HCT116 (cell line): ENCODE measurements at regions not wholly inside any gene's neighbourhood (a gene's known extent, or its start where the extent isn't known, plus 50 kb on each side); places are given as distances from the start of the nearest gene placed in this dataset.

Experiments
- ATAC-seq: fragments of 200-7000 bp; cut with Tn5 transposase; 2 replicates; pipeline ENCODE4 v1.9.1; 2020; ENCODE audit warnings: mild to moderate bottlenecking, moderate library complexity
- BruUV-seq: library from RNA; stranded (reverse); fragments of 400-500 nt; replicated peaks from 2 replicates; lab custom pipeline; 2021; lab: Mats Ljungman, UMichigan
- CTCF ChIA-PET: fragments of 300-600 bp; sonication (Branson Sonifier 250); formaldehyde crosslinking; loops from one replicate; lab custom pipeline; 2021; ENCODE audit warnings: antibody characterized with exemption; lab: Charles Lee
- POLR2A ChIA-PET: fragments of 300-600, 350-600 bp; sonication (Branson Sonifier 250); formaldehyde crosslinking; loops from one replicate; lab custom pipeline; 2021; ENCODE audit warnings: antibody characterized with exemption; lab: Charles Lee
- RAD21 ChIA-PET, 2 experiments: fragments of 300-600 bp; sonication (Branson Sonifier 250); formaldehyde crosslinking; loops; one replicate each; lab custom pipeline; 2023; ENCODE audit warnings: low total read pairs in 2 of 2; ENCODE audit not compliant: uncharacterized antibody in 2 of 2, unreplicated experiment in 2 of 2, low non-redundant PET in 1 of 2; lab: Charles Lee
- DNase-seq: peaks from one replicate; pipeline ENCODE4 v3.0.0-alpha.2; 2010; ENCODE audit warnings: low read depth, low spot score
- H2AFZ ChIP-seq: fragments of 200-600 bp; shearing (Covaris generic), sonication (generic); 2 replicates; pipeline ENCODE4 v1.6.1; 2017; ENCODE audit warnings: low read depth, mixed run types, mixed read lengths, antibody characterized with exemption, low read length; ENCODE audit not compliant: poor library complexity, severe bottlenecking
- H3K27ac ChIP-seq: 2 replicates; pipeline ENCODE4 v1.5.1; 2012; ENCODE audit warnings: low read depth, low read length
- H3K27me3 ChIP-seq: fragments of 200-600 bp; sonication (generic); 2 replicates; pipeline ENCODE4 v1.6.1; 2016; ENCODE audit warnings: mixed run types, low read length, mixed read lengths; ENCODE audit not compliant: insufficient read depth
- H3K36me3 ChIP-seq, 2 experiments: fragments of 200-500 bp in 1 of 2; fragments of 200-600 bp in 1 of 2; sonication (Bioruptor generic) in 1 of 2; sonication (generic) in 1 of 2; 2 replicates each; pipeline versions ENCODE4 v1.5.1 to v1.6.1; 2014 to 2016; ENCODE audit warnings: low read length in 2 of 2, inconsistent platforms in 1 of 2, mixed read lengths in 1 of 2, mixed run types in 1 of 2; ENCODE audit not compliant: insufficient read depth in 2 of 2, control insufficient read depth in 1 of 2
- H3K4me1 ChIP-seq, 2 experiments: fragments of 200-600 bp in 1 of 2; sonication (generic) in 1 of 2; 2 replicates each; pipeline versions ENCODE4 v1.5.1 to v1.6.1; 2012 to 2017; ENCODE audit warnings: low read length in 2 of 2, inconsistent platforms in 1 of 2, mild to moderate bottlenecking in 1 of 2, mixed read lengths in 1 of 2, mixed run types in 1 of 2, moderate library complexity in 1 of 2; ENCODE audit not compliant: insufficient read depth in 2 of 2, control insufficient read depth in 1 of 2
- H3K4me2 ChIP-seq: fragments of 200-600 bp; sonication (generic); 2 replicates; pipeline ENCODE4 v1.6.1; 2017; ENCODE audit warnings: mixed run types, low read length, mixed read lengths
- H3K4me3 ChIP-seq, 2 experiments: fragments of 200-600 bp in 1 of 2; sonication (generic) in 1 of 2; replicated peaks in 1 of 2; 2 replicates each; pipeline ENCODE4 v1.5.1; 2011 to 2016; ENCODE audit warnings: low read length in 2 of 2, control low read depth in 1 of 2, low read depth in 1 of 2, mild to moderate bottlenecking in 1 of 2, mixed read lengths in 1 of 2, mixed run types in 1 of 2
- H3K79me2 ChIP-seq: fragments of 200-600 bp; sonication (generic); 2 replicates; pipeline ENCODE4 v1.6.1; 2017; ENCODE audit warnings: mild to moderate bottlenecking, mixed run types, low read length, moderate library complexity, mixed read lengths; ENCODE audit not compliant: insufficient read depth
- H3K9ac ChIP-seq: fragments of 200-600 bp; sonication (generic); 2 replicates; pipeline ENCODE4 v1.6.1; 2016; ENCODE audit warnings: low read length, mixed read lengths
- H3K9me2 ChIP-seq: fragments of 200-600 bp; sonication (generic), shearing (Covaris generic); 2 replicates; pipeline ENCODE4 v1.6.1; 2017; ENCODE audit warnings: mixed run types, mild to moderate bottlenecking, moderate library complexity; ENCODE audit not compliant: insufficient read depth
- H3K9me3 ChIP-seq, 2 experiments: fragments of 200-500 bp in 1 of 2; fragments of 200-600 bp in 1 of 2; sonication (Bioruptor generic) in 1 of 2; sonication (generic) in 1 of 2; 2 replicates each; pipeline ENCODE4 v1.6.1; 2014 to 2017; ENCODE audit warnings: low read length in 2 of 2, mixed read lengths in 2 of 2, inconsistent platforms in 1 of 2, low read depth in 1 of 2, mild to moderate bottlenecking in 1 of 2, mixed run types in 1 of 2, moderate library complexity in 1 of 2; ENCODE audit not compliant: control insufficient read depth in 1 of 2, insufficient read depth in 1 of 2
- H4K20me1 ChIP-seq: fragments of 200-600 bp; sonication (generic), shearing (Covaris generic); 2 replicates; pipeline ENCODE4 v1.6.1; 2017; ENCODE audit warnings: mixed run types, mild to moderate bottlenecking, moderate library complexity; ENCODE audit not compliant: insufficient read depth
- CBX3 ChIP-seq: IDR thresholded peaks from 2 replicates; pipeline ENCODE4 v1.6.1; 2012; ENCODE audit warnings: low read depth
- CEBPB ChIP-seq: IDR thresholded peaks from 2 replicates; pipeline ENCODE4 v1.6.1; 2012; ENCODE audit warnings: low read depth
- EZH2 ChIP-seq: fragments of 200-600 bp; sonication (generic); IDR thresholded peaks from 2 replicates; pipeline ENCODE4 v1.6.1; 2017; ENCODE audit warnings: antibody characterized with exemption, mixed run types
- EZH2phosphoT487 ChIP-seq: fragments of 200-600 bp; IDR thresholded peaks from 2 replicates; pipeline ENCODE4 v1.6.1; 2018; ENCODE audit warnings: antibody characterized with exemption, borderline replicate concordance
- POLR2A ChIP-seq: IDR thresholded peaks from 2 replicates; pipeline ENCODE4 v1.7.0; 2011; ENCODE audit warnings: borderline replicate concordance; ENCODE audit not compliant: insufficient read depth, insufficient read length; ENCODE audit errors: extremely low read depth
- SIN3A ChIP-seq: IDR thresholded peaks from 2 replicates; pipeline ENCODE4 v1.6.1; 2012; ENCODE audit warnings: low read depth
- SP1 ChIP-seq: IDR thresholded peaks from 2 replicates; pipeline ENCODE4 v1.6.1; 2012; ENCODE audit warnings: low read depth
- SRF ChIP-seq: IDR thresholded peaks from 2 replicates; pipeline ENCODE4 v1.6.1; 2012; ENCODE audit warnings: low read depth
- TCF7L2 ChIP-seq: IDR thresholded peaks from 2 replicates; pipeline ENCODE4 v1.7.0; 2011; ENCODE audit warnings: borderline replicate concordance, inconsistent platforms; ENCODE audit not compliant: insufficient read depth, insufficient read length; ENCODE audit errors: extremely low read depth
- YY1 ChIP-seq: IDR thresholded peaks from 2 replicates; pipeline ENCODE4 v1.6.1; 2011; ENCODE audit warnings: low read length, low read depth, moderate library complexity, mild to moderate bottlenecking; ENCODE audit not compliant: insufficient replicate concordance; ENCODE audit errors: extremely low read depth
- ZFX ChIP-seq: fragments of 450-650 bp; IDR thresholded peaks from 2 replicates; pipeline ENCODE4 v1.6.1; 2017
- intact Hi-C: fragments of 100-400 bp; cut with micrococcal nuclease; formaldehyde crosslinking; loops from 2 replicates; pipeline ENCODE4 v1.10.0; 2022
- TF ChIP-seq, protein P1 (sequence below): IDR thresholded peaks from 2 replicates; pipeline ENCODE4 v1.6.1; 2012; ENCODE audit warnings: low read depth
- TF ChIP-seq, protein P2 (sequence below): IDR thresholded peaks from 2 replicates; pipeline ENCODE4 v1.6.1; 2012
- TF ChIP-seq, protein P3 (sequence below): IDR thresholded peaks from 2 replicates; pipeline ENCODE4 v1.6.1; 2011; ENCODE audit warnings: mild to moderate bottlenecking, low read length, moderate library complexity; ENCODE audit not compliant: insufficient replicate concordance; ENCODE audit errors: extremely low read depth

DNA sequence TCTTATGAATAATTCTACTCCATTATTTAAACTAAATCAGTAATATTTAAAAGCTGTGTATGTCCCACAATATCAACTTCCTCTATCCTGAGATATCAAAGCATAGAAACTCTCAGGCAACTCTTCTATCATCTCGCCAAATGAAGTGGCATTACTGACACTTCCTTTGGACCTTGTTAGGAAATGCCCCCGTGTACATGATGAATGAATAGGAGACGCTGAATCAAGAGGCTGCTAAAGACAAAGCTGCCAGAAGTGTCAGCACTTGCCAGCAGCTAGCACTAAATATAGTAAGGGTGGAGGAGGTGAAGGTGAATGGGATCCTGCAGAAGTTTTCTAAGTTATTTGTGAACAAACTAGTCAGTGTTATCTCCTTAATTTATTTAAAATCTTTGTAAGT lies 99.5 kb upstream of the BLTP1 start:
- intact Hi-C loops: no loop called here

More for the DNA sequence above, 99.5 kb upstream of the BLTP1 start:
- Histone ChIP-seq H3K9me2 (no peaks in the 10 kb centered on the region), H3K4me3 (no peak overlapping the region), H3K9ac (no peak overlapping the region), H3K4me1 (no peaks in the 10 kb centered on the region), H2AFZ (no peak overlapping the region), H4K20me1 (no peaks in the 10 kb centered on the region), H3K4me2 (no peak overlapping the region), H3K79me2 (no peaks in the 10 kb centered on the region), H3K27me3 (no peaks in the 10 kb centered on the region), H3K36me3 (no peaks in the 10 kb centered on the region), H3K9me3 (no peaks in the 10 kb centered on the region), H3K27ac (no peak overlapping the region)
- BruUV-seq: no TSS peak
- ChIA-PET RAD21 (no interaction called here), POLR2A (no interaction called here), CTCF (no interaction called here)
- no peak for ATAC-seq
- TF ChIP-seq, protein P1, sequence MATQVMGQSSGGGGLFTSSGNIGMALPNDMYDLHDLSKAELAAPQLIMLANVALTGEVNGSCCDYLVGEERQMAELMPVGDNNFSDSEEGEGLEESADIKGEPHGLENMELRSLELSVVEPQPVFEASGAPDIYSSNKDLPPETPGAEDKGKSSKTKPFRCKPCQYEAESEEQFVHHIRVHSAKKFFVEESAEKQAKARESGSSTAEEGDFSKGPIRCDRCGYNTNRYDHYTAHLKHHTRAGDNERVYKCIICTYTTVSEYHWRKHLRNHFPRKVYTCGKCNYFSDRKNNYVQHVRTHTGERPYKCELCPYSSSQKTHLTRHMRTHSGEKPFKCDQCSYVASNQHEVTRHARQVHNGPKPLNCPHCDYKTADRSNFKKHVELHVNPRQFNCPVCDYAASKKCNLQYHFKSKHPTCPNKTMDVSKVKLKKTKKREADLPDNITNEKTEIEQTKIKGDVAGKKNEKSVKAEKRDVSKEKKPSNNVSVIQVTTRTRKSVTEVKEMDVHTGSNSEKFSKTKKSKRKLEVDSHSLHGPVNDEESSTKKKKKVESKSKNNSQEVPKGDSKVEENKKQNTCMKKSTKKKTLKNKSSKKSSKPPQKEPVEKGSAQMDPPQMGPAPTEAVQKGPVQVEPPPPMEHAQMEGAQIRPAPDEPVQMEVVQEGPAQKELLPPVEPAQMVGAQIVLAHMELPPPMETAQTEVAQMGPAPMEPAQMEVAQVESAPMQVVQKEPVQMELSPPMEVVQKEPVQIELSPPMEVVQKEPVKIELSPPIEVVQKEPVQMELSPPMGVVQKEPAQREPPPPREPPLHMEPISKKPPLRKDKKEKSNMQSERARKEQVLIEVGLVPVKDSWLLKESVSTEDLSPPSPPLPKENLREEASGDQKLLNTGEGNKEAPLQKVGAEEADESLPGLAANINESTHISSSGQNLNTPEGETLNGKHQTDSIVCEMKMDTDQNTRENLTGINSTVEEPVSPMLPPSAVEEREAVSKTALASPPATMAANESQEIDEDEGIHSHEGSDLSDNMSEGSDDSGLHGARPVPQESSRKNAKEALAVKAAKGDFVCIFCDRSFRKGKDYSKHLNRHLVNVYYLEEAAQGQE: no peak
- TF ChIP-seq, protein P2, sequence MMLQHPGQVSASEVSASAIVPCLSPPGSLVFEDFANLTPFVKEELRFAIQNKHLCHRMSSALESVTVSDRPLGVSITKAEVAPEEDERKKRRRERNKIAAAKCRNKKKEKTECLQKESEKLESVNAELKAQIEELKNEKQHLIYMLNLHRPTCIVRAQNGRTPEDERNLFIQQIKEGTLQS: no peak
- TF ChIP-seq SRF (no peak), POLR2A (no peak), SIN3A (no peak), EZH2 (no peak), TCF7L2 (no peak), CEBPB (no peak), CBX3 (no peak), YY1 (no peak), EZH2phosphoT487 (no peak), SP1 (no peak), ZFX (no peak)
- TF ChIP-seq, protein P3, sequence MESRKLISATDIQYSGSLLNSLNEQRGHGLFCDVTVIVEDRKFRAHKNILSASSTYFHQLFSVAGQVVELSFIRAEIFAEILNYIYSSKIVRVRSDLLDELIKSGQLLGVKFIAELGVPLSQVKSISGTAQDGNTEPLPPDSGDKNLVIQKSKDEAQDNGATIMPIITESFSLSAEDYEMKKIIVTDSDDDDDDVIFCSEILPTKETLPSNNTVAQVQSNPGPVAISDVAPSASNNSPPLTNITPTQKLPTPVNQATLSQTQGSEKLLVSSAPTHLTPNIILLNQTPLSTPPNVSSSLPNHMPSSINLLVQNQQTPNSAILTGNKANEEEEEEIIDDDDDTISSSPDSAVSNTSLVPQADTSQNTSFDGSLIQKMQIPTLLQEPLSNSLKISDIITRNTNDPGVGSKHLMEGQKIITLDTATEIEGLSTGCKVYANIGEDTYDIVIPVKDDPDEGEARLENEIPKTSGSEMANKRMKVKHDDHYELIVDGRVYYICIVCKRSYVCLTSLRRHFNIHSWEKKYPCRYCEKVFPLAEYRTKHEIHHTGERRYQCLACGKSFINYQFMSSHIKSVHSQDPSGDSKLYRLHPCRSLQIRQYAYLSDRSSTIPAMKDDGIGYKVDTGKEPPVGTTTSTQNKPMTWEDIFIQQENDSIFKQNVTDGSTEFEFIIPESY: no peak
- no peak for DNase-seq
